ENCODE measurements at regions not wholly inside any gene's neighbourhood (a gene's known extent, or its start where the extent isn't known, plus 50 kb on each side); places are given as distances from the start of the nearest gene placed in this dataset.

- no peak for DNase-seq
Measured at GRCh38 chr7:148950806-148951205, 66.7 kb upstream of the EZH2 start.

- no peak for DNase-seq
Measured at GRCh38 chr7:148944935-148945934, 61.1 kb upstream of the EZH2 start.

GRCh38 chr7:148941598-148942275, 57.6 kb upstream of the EZH2 start:
- DNase-seq: peak; percentile 76 to 96 (median 87)

- peak; percentile 92 to 99 (median 96) for DNase-seq
Measured at GRCh38 chr7:148940702-148941597, 56.9 kb upstream of the EZH2 start.

- no peak for DNase-seq
Measured at GRCh38 chr7:148939128-148939755, 55.2 kb upstream of the EZH2 start.

GRCh38 chr7:148935451-148935850, 51.4 kb upstream of the EZH2 start:
- no peak for DNase-seq

Data from NCI-H1417 (cell line).